GM12872 (cell line): ENCODE measurements at regions not wholly inside any gene's neighbourhood (a gene's known extent, or its start where the extent isn't known, plus 50 kb on each side); places are given as distances from the start of the nearest gene placed in this dataset.

Source experiments
- TF ChIP-seq, protein P1 (sequence below): IDR thresholded peaks from 3 replicates; pipeline ENCODE4 v1.5.1; 2011; ENCODE audit warnings: low read depth, mild to moderate bottlenecking, low read length, moderate library complexity; ENCODE audit not compliant: insufficient read depth

DNA sequence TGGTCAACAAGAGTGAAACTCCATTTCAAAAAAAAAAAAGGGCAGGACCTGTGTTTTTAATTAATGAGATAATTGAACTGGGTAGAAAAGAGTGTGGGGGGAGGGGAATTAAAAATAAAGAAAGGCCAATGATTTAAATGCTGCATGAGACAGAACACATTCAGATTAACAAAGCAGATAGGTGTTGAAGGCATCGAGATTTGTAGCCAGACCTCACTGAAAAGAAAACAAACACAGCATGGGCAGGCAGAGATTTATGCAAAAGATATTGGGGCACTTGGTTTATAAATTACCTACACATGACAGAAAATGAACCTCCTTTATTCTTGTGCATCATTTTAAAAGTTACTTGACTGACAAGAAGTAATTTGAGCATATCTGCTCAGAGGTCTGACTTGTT, 354.0 kb upstream of the API5 start:
- TF ChIP-seq, protein P1, sequence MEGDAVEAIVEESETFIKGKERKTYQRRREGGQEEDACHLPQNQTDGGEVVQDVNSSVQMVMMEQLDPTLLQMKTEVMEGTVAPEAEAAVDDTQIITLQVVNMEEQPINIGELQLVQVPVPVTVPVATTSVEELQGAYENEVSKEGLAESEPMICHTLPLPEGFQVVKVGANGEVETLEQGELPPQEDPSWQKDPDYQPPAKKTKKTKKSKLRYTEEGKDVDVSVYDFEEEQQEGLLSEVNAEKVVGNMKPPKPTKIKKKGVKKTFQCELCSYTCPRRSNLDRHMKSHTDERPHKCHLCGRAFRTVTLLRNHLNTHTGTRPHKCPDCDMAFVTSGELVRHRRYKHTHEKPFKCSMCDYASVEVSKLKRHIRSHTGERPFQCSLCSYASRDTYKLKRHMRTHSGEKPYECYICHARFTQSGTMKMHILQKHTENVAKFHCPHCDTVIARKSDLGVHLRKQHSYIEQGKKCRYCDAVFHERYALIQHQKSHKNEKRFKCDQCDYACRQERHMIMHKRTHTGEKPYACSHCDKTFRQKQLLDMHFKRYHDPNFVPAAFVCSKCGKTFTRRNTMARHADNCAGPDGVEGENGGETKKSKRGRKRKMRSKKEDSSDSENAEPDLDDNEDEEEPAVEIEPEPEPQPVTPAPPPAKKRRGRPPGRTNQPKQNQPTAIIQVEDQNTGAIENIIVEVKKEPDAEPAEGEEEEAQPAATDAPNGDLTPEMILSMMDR, result no peak

DNA sequence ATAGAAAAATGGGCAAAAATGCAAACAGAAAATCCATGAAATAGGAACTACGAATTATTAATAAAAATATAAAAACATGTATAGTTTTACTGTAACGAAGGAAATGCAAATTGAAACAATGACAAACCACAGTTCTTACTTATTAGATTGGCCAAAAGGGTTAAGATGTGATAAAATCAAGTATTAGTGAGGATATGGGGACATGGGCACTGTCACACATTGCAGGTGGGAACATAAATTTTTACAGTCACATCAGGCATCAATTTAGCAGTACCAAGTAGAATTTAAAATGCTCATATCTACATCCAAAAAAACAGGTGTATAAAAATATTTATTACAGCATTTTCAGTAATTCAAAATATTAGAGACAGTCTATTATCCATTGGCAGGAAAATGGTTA, 353.2 kb upstream of the API5 start:
- TF ChIP-seq, protein P1, result no peak

DNA sequence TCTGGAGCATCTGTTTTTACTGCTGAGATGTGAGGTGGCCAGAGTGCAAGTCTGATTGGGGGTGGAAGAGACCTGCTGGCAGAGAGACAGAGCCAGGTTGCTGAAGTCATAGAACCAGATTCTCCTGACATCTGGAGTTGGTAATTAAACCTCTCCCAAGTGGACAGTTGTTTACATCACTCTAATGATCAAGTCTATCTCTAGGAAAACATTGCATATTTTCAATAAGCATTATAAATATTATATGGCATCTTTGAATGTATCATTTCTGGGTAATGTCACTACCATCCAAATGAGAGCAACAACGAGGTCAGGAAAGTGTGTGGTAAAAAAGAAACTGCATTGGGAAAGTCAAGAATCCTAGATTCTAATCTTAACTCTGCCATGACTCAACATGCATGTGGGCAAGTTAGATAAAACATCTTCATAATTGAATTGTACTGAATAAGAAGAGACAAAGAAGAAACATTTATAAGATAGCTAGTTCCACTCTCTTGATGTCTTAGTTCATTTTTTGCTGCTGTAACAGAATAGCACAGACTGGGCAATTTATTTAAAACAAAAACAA, 351.2 kb upstream of the API5 start:
- TF ChIP-seq, protein P1, result no peak

DNA sequence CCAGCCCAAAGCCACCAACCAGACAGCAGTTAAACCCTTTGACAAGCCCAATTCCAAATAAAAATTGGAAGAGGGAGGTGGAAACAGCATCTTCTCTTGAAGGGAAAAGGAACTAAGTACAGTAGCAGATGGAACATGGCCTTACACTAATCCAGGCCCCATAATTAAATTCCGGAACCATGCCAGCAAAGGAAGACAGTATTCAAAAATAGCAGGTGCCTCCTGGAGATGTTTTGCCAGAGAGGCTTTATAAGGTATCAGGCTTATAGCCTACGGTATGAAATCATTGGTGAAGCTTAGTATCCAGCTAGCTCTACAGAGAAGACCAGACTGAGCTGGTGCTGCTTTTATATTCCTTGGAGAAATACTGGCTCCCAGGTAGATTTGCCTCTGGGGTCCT, 344.1 kb upstream of the API5 start:
- TF ChIP-seq, protein P1, result no peak

DNA sequence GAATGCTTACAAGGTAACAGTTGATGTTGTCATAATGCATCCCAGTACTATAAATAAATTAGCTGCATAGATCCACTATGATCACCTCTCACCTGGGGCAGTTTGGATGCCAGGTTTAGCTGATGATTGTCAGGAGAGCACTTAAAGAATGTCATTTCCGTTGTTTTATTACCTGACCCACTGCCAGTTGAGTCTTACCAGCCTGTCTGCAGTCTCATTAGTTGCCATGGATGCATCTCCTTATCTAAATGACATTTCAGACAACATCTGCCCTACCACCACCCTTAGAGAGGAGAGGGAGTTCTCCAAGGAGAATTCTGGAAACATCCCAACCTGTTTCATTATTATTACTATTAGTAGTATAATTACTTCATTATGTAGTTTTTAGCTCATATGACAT, 339.1 kb upstream of the API5 start:
- TF ChIP-seq, protein P1, result no peak

DNA sequence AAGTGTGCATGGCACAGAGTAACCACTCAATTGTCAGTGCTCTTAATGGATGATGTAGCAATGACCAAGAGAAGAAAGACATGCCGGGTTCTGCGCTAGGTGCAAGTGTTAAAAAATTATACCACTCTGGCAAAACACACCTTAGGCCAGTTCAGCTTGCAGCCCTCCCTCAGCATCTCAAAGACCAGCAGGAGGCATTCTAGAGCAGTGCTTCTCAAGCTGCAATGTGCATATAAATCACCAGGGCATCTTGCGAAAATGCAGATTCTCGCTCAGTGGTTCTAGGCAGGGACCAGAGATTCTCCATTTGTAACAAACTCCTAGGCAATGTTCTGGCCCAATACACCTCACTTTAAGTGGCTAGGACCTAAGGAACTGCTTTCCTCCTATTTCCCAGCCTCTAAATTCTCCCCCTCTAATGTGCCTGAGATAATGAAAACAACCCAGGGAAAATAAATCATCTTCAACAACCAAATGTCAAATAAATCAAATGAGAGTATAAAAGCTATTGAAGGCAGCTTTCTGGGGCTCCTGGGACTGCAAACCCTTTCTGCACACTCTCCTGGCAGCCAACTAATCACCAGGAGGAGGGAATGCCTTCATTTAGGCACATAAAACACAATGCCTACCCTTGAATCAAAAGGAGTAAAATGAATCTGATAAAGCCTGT, 337.2 kb upstream of the API5 start:
- TF ChIP-seq, protein P1, result no peak

DNA sequence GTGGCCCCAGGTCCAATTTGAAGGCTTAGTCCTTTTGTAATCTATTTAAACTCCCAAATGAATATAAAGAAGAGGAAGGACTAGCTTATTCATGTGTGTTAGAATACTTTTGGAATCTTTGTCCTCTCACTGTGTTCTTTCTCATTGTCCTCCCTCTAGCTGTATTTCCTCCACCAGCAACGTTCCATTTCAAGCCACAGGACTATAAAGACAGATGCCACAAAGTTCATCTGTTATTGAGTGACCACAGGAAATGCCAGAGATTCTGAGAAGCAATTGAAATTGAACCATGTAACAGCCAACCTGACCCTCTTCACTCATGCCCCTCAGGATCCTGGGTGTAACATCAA, 336.6 kb upstream of the API5 start:
- TF ChIP-seq, protein P1, result no peak
